Activated B cell treated with CpG ODN at 0.5 μM for 24 hours (primary cell): ENCODE measurements at regions not wholly inside any gene's neighbourhood (a gene's known extent, or its start where the extent isn't known, plus 50 kb on each side); places are given as distances from the start of the nearest gene placed in this dataset.

Experiments
- ATAC-seq: fragments of 200-7000 bp; cut with Tn5 transposase; one replicate; pipeline ENCODE4 v1.10.0; 2021; ENCODE audit warnings: low read depth, mild to moderate bottlenecking, moderate library complexity
- CTCF ChIA-PET: fragments of 350-600 bp; sonication (Branson Sonifier 250); formaldehyde crosslinking; loops from one replicate; lab custom pipeline; 2021; ENCODE audit warnings: antibody characterized with exemption; lab: Charles Lee
- POLR2A ChIA-PET: fragments of 350-600 bp; sonication (Branson Sonifier 250); formaldehyde crosslinking; loops from one replicate; lab custom pipeline; 2021; ENCODE audit warnings: antibody characterized with exemption; lab: Charles Lee
- DNase-seq: peaks from one replicate; pipeline ENCODE4 v3.0.0; 2022
- H3K27ac Mint-ChIP-seq: one replicate; pipeline ENCODE4 v1.8.0; 2020; ENCODE audit warnings: mixed read lengths
- H3K27me3 Mint-ChIP-seq: one replicate; pipeline ENCODE4 v1.8.0; 2021; ENCODE audit warnings: mixed read lengths
- H3K36me3 Mint-ChIP-seq: one replicate; pipeline ENCODE4 v1.8.0; 2021; ENCODE audit warnings: low read depth, mixed read lengths
- H3K4me1 Mint-ChIP-seq: one replicate; pipeline ENCODE4 v1.8.0; 2021; ENCODE audit warnings: mixed read lengths
- H3K4me3 Mint-ChIP-seq: one replicate; pipeline ENCODE4 v1.8.0; 2020; ENCODE audit warnings: mild to moderate bottlenecking, mixed read lengths
- H3K9me3 Mint-ChIP-seq: one replicate; pipeline ENCODE4 v1.8.0; 2020; ENCODE audit warnings: mixed read lengths
- intact Hi-C: fragments of 100-400 bp; cut with micrococcal nuclease; formaldehyde crosslinking; loops from one replicate; pipeline ENCODE4 v1.15.1; 2024
- TF ChIP-seq, protein P1 (sequence below): fragments of 200-600 bp; IDR thresholded peaks from one replicate; pipeline ENCODE4 v1.8.0; 2022; ENCODE audit warnings: antibody characterized with exemption, mild to moderate bottlenecking

GRCh38 chr5:123790226-123790625, 278.2 kb downstream of the CSNK1G3 start:
- H3K36me3 Mint-ChIP-seq, result no peaks in the 10 kb centered on the region
- intact Hi-C loops, result no loop called here
- no peak for ATAC-seq

GRCh38 chr5:123787635-123788034, 275.7 kb downstream of the CSNK1G3 start:
- Mint-ChIP-seq H3K36me3 (no peaks in the 10 kb centered on the region), H3K4me3 (no peak overlapping the region), H3K4me1 (peaks cover 2% of the 10 kb centered on the region), H3K9me3 (peaks cover 6% of the 10 kb centered on the region), H3K27me3 (no peaks in the 10 kb centered on the region), H3K27ac (no peak overlapping the region)
- TF ChIP-seq, protein P1, sequence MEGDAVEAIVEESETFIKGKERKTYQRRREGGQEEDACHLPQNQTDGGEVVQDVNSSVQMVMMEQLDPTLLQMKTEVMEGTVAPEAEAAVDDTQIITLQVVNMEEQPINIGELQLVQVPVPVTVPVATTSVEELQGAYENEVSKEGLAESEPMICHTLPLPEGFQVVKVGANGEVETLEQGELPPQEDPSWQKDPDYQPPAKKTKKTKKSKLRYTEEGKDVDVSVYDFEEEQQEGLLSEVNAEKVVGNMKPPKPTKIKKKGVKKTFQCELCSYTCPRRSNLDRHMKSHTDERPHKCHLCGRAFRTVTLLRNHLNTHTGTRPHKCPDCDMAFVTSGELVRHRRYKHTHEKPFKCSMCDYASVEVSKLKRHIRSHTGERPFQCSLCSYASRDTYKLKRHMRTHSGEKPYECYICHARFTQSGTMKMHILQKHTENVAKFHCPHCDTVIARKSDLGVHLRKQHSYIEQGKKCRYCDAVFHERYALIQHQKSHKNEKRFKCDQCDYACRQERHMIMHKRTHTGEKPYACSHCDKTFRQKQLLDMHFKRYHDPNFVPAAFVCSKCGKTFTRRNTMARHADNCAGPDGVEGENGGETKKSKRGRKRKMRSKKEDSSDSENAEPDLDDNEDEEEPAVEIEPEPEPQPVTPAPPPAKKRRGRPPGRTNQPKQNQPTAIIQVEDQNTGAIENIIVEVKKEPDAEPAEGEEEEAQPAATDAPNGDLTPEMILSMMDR, result no peak
- no peak for ATAC-seq
- POLR2A ChIA-PET, result no interaction called here
- intact Hi-C loops, result no loop called here
- CTCF ChIA-PET, result no interaction called here
- DNase-seq, result no peak

More at GRCh38 chr5:123790226-123790625, 278.2 kb downstream of the CSNK1G3 start:
- peaks cover 6% of the 10 kb centered on the region for H3K9me3 Mint-ChIP-seq
- no peak for DNase-seq
- ChIA-PET POLR2A (no interaction called here), CTCF (no interaction called here)
- peaks cover 2% of the 10 kb centered on the region for H3K27me3 Mint-ChIP-seq
- TF ChIP-seq, protein P1, result no peak
- H3K27ac Mint-ChIP-seq, result no peak overlapping the region
- no peak overlapping the region for H3K4me3 Mint-ChIP-seq
- H3K4me1 Mint-ChIP-seq, result peaks cover 2% of the 10 kb centered on the region

DNA sequence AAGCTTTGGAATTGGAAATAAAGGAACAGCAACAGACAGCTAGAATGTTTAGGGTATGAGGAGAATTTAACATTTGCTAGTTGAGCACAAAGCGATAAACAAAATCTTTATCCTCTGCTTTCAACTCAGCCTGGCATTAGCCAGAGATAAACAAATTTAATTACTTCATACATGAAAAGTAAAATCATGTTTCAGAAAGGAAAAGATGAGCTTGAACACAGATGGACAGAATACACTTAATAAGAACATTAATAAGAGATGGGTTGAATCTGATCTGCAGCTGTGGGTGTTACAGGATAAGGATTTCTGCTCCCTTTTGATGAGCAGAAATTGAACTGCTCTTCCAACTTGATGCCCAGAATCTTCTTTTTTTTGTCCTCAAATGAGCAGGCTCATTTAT, 275.2 kb downstream of the CSNK1G3 start:
- TF ChIP-seq, protein P1, result no peak
- no peak for ATAC-seq
- Mint-ChIP-seq H3K4me1 (peaks cover 2% of the 10 kb centered on the region), H3K27me3 (no peaks in the 10 kb centered on the region), H3K9me3 (peaks cover 6% of the 10 kb centered on the region), H3K36me3 (no peaks in the 10 kb centered on the region), H3K4me3 (no peak overlapping the region), H3K27ac (no peak overlapping the region)
- no peak for DNase-seq
- CTCF ChIA-PET, result no interaction called here
- intact Hi-C loops, result no loop called here
- POLR2A ChIA-PET, result no interaction called here

GRCh38 chr5:123786411-123786810, 274.4 kb downstream of the CSNK1G3 start:
- ChIA-PET CTCF (no interaction called here), POLR2A (no interaction called here)
- H3K4me1 Mint-ChIP-seq, result peaks cover 2% of the 10 kb centered on the region
- ATAC-seq, result no peak
- TF ChIP-seq, protein P1, result no peak
- peaks cover 6% of the 10 kb centered on the region for H3K9me3 Mint-ChIP-seq
- no peaks in the 10 kb centered on the region for H3K27me3 Mint-ChIP-seq
- no peak overlapping the region for H3K4me3 Mint-ChIP-seq
- DNase-seq, result no peak
- H3K36me3 Mint-ChIP-seq, result no peaks in the 10 kb centered on the region
- intact Hi-C loops, result no loop called here
- H3K27ac Mint-ChIP-seq, result no peak overlapping the region

DNA sequence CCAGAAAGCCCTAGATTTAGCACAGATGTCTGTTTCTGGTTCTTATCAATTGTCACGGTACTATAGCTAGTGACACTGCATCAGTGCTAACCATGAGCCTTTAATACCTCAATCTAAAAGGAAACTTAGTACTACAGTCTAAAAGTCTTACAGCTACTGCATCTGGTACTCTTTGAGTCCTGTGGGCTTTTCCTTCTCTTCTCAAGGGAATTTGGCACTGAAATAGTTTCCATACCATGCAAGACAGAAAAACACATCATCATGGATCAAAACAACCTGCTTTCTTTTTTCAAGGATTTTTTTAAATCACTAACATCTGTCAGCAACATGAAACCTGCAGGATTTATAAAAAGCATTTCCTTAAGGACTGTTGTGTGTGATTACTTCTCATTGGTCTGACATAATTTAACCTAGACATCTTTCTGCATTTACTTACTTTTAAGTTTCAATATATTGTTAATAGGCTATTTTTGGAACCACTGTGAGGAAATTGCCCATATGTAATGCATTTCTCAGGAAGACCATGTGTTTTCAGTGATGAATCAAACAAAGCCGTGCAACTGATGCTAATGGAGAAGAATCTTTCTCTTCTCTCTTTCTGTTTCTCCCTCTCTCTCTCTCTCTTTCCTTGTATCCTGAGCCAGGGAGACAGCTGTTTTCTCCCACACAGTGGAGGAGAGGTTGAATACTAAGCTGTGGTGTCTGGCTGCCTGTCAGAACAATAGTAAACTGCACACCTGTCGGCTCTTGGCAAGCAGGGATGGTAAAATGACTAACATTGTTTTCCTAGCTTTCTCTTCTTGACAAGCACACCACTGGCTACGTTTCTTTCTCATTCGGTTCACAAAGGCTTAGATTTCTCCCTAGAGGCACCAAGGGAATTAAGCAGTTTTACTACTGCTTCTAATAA, 273.4 kb downstream of the CSNK1G3 start:
- Mint-ChIP-seq H3K36me3 (no peaks in the 10 kb centered on the region), H3K4me3 (no peak overlapping the region), H3K27ac (no peak overlapping the region), H3K9me3 (peaks cover 6% of the 10 kb centered on the region), H3K27me3 (no peaks in the 10 kb centered on the region), H3K4me1 (peaks cover 2% of the 10 kb centered on the region)
- DNase-seq (no peak), ATAC-seq (no peak)
- POLR2A ChIA-PET, result no interaction called here
- CTCF ChIA-PET, result no interaction called here
- intact Hi-C loops, result no loop called here
- TF ChIP-seq, protein P1, result no peak
